ENCODE measurements at regions not wholly inside any gene's neighbourhood (a gene's known extent, or its start where the extent isn't known, plus 50 kb on each side); places are given as distances from the start of the nearest gene placed in this dataset.

GRCh38 chr6:219641-220198, 72.6 kb upstream of the DUSP22 start:
- no peak overlapping the region for H3K4me3 ChIP-seq
- H3K36me3 ChIP-seq = no peaks in the 10 kb centered on the region
- H3K4me1 ChIP-seq = no peaks in the 10 kb centered on the region
- no peak overlapping the region for H3K27ac ChIP-seq
- peak; percentile 74 for DNase-seq
- 43 to 51% methylated on average over 17 of the region's 17 CpGs for WGBS, 2 donors
- H3K27me3 ChIP-seq = no peaks in the 10 kb centered on the region
- H3K9me3 ChIP-seq = no peaks in the 10 kb centered on the region
- intact Hi-C loops (cut with DNase I) = no loop called here
- TF ChIP-seq POLR2AphosphoS5 (IDR thresholded peaks at IDR 0.05) (no peak), CTCF (IDR thresholded peaks at IDR 0.05) (no peak)

GRCh38 chr6:220312-220711, 72.0 kb upstream of the DUSP22 start:
- Histone ChIP-seq H3K9me3 (no peaks in the 10 kb centered on the region), H3K4me1 (no peaks in the 10 kb centered on the region), H3K27me3 (no peaks in the 10 kb centered on the region), H3K27ac (no peak overlapping the region), H3K36me3 (no peaks in the 10 kb centered on the region), H3K4me3 (no peak overlapping the region)
- no peak for TF ChIP-seq CTCF (IDR thresholded peaks at IDR 0.05)
- TF ChIP-seq POLR2AphosphoS5 (IDR thresholded peaks at IDR 0.05) = no peak
- no peak for TF ChIP-seq POLR2A (IDR thresholded peaks at IDR 0.05)
- TF ChIP-seq EP300 (IDR thresholded peaks at IDR 0.05) = no peak
- 65 to 82% methylated on average over 4 of the region's 4 CpGs for WGBS, 2 donors
- intact Hi-C loops (cut with DNase I) = no loop called here
- DNase-seq = no peak

- DNase-seq = no peak
- no peaks in the 10 kb centered on the region for H3K36me3 ChIP-seq
- no peaks in the 10 kb centered on the region for H3K9me3 ChIP-seq
- no peaks in the 10 kb centered on the region for H3K27me3 ChIP-seq
- TF ChIP-seq EP300 (IDR thresholded peaks at IDR 0.05) (no peak), CTCF (IDR thresholded peaks at IDR 0.05) (no peak), POLR2AphosphoS5 (IDR thresholded peaks at IDR 0.05) (no peak), POLR2A (IDR thresholded peaks at IDR 0.05) (no peak)
- no peak overlapping the region for H3K27ac ChIP-seq
- 68 to 72% methylated on average over 16 of the region's 16 CpGs for WGBS, 2 donors
- no peaks in the 10 kb centered on the region for H3K4me1 ChIP-seq
- no peak overlapping the region for H3K4me3 ChIP-seq
- intact Hi-C loops (cut with DNase I) = no loop called here
These were observed 71.4 kb upstream of the DUSP22 start for GRCh38 chr6:220721-221475.

- H3K9me3 ChIP-seq = no peaks in the 10 kb centered on the region
- no peak for DNase-seq
- no peak overlapping the region for H3K27ac ChIP-seq
- H3K4me1 ChIP-seq = no peaks in the 10 kb centered on the region
- H3K4me3 ChIP-seq = no peak overlapping the region
- H3K36me3 ChIP-seq = no peaks in the 10 kb centered on the region
- intact Hi-C loops (cut with DNase I) = no loop called here
- H3K27me3 ChIP-seq = no peaks in the 10 kb centered on the region
- WGBS, 2 donors = 63 to 67% methylated on average over 14 of the region's 14 CpGs
- TF ChIP-seq POLR2A (IDR thresholded peaks at IDR 0.05) (no peak), CTCF (IDR thresholded peaks at IDR 0.05) (no peak), POLR2AphosphoS5 (IDR thresholded peaks at IDR 0.05) (no peak), EP300 (IDR thresholded peaks at IDR 0.05) (no peak)
These were observed 70.5 kb upstream of the DUSP22 start for GRCh38 chr6:221531-222349.

All from sigmoid colon (tissue), 6 donors.